ENCODE measurements at regions not wholly inside any gene's neighbourhood (a gene's known extent, or its start where the extent isn't known, plus 50 kb on each side); places are given as distances from the start of the nearest gene placed in this dataset.

GRCh38 chr2:2422621-2423020, 91.5 kb upstream of the MYT1L start:
- intact Hi-C loops (cut with DNase I; ENCODE audit: low total_unique reads), result no loop called here
- TF ChIP-seq POLR2A (IDR thresholded peaks at IDR 0.05) (no peak), CTCF (IDR thresholded peaks at IDR 0.05 in 4 of 5, conservative IDR thresholded peaks at IDR 0.05 in 1 of 5) (no peak)
- Histone ChIP-seq H3K27ac (no peak overlapping the region), H3K9me3 (no peaks in the 10 kb centered on the region), H3K36me3 (no peaks in the 10 kb centered on the region), H3K4me1 (no peaks in the 10 kb centered on the region), H3K4me3 (no peak overlapping the region), H3K27me3 (no peaks in the 10 kb centered on the region)
- no peak for ATAC-seq
- no peak for DNase-seq
- in situ Hi-C loops (cut with MboI; ENCODE audit: low sequenced_read_pairs in 4 of 4), result no loop called here

- no peak for DNase-seq
- no peaks in the 10 kb centered on the region for H3K4me1 ChIP-seq
- H3K9me3 ChIP-seq, result no peaks in the 10 kb centered on the region
These were observed 82.5 kb upstream of the MYT1L start for GRCh38 chr2:2413525-2413924.

GRCh38 chr2:2410987-2411386, 79.9 kb upstream of the MYT1L start:
- Histone ChIP-seq H3K4me3 (no peak overlapping the region), H3K36me3 (no peaks in the 10 kb centered on the region), H3K9me3 (no peaks in the 10 kb centered on the region), H3K27ac (no peak overlapping the region), H3K27me3 (no peaks in the 10 kb centered on the region), H3K4me1 (no peaks in the 10 kb centered on the region)
- ATAC-seq (no peak), DNase-seq (no peak)
- intact Hi-C loops (cut with DNase I; ENCODE audit: low total_unique reads), result no loop called here
- in situ Hi-C loops (cut with MboI; ENCODE audit: low sequenced_read_pairs in 4 of 4), result no loop called here
- TF ChIP-seq CTCF (IDR thresholded peaks at IDR 0.05 in 4 of 5, conservative IDR thresholded peaks at IDR 0.05 in 1 of 5), result no peak
- TF ChIP-seq POLR2A (IDR thresholded peaks at IDR 0.05), result no peak

More at GRCh38 chr2:2413525-2413924, 82.5 kb upstream of the MYT1L start:
- TF ChIP-seq CTCF (IDR thresholded peaks at IDR 0.05 in 4 of 5, conservative IDR thresholded peaks at IDR 0.05 in 1 of 5), result no peak
- no peak for TF ChIP-seq POLR2A (IDR thresholded peaks at IDR 0.05)
- Histone ChIP-seq H3K27ac (no peak overlapping the region), H3K4me3 (no peak overlapping the region), H3K27me3 (no peaks in the 10 kb centered on the region), H3K36me3 (no peaks in the 10 kb centered on the region)
- ATAC-seq, result no peak
- in situ Hi-C loops (cut with MboI; ENCODE audit: low sequenced_read_pairs in 4 of 4) (no loop called here), intact Hi-C loops (cut with DNase I; ENCODE audit: low total_unique reads) (no loop called here)

GRCh38 chr2:2409481-2409880, 78.4 kb upstream of the MYT1L start:
- no peaks in the 10 kb centered on the region for H3K36me3 ChIP-seq
- no peaks in the 10 kb centered on the region for H3K4me1 ChIP-seq
- in situ Hi-C loops (cut with MboI; ENCODE audit: low sequenced_read_pairs in 4 of 4), result no loop called here
- H3K27me3 ChIP-seq, result no peaks in the 10 kb centered on the region
- peaks cover 0 to 4% (median 3%) of the 10 kb centered on the region in 3 donors for H3K9me3 ChIP-seq
- H3K27ac ChIP-seq, result no peak overlapping the region
- TF ChIP-seq POLR2A (IDR thresholded peaks at IDR 0.05) (no peak), CTCF (IDR thresholded peaks at IDR 0.05 in 4 of 5, conservative IDR thresholded peaks at IDR 0.05 in 1 of 5) (no peak)
- DNase-seq (no peak), ATAC-seq (no peak)
- H3K4me3 ChIP-seq, result no peak overlapping the region
- intact Hi-C loops (cut with DNase I; ENCODE audit: low total_unique reads), result no loop called here

GRCh38 chr2:2405780-2406179, 74.7 kb upstream of the MYT1L start:
- no peaks in the 10 kb centered on the region for H3K36me3 ChIP-seq
- intact Hi-C loops (cut with DNase I; ENCODE audit: low total_unique reads), result no loop called here

More at GRCh38 chr2:2405780-2406179, 74.7 kb upstream of the MYT1L start:
- Histone ChIP-seq H3K27ac (no peak overlapping the region), H3K27me3 (no peaks in the 10 kb centered on the region), H3K4me3 (no peak overlapping the region), H3K9me3 (peaks cover 0 to 4% (median 3%) of the 10 kb centered on the region in 3 donors), H3K4me1 (no peaks in the 10 kb centered on the region)
- in situ Hi-C loops (cut with MboI; ENCODE audit: low sequenced_read_pairs in 4 of 4), result no loop called here
- TF ChIP-seq POLR2A (IDR thresholded peaks at IDR 0.05) (no peak), CTCF (IDR thresholded peaks at IDR 0.05 in 4 of 5, conservative IDR thresholded peaks at IDR 0.05 in 1 of 5) (no peak)
- ATAC-seq (no peak), DNase-seq (no peak)

All from gastrocnemius medialis (tissue), 4 donors.